GM18867 (cell line): ENCODE measurements at regions not wholly inside any gene's neighbourhood (a gene's known extent, or its start where the extent isn't known, plus 50 kb on each side); places are given as distances from the start of the nearest gene placed in this dataset.

Experiments
- ATAC-seq: cut with Tn5 transposase; IDR thresholded peaks from one replicate; pipeline ENCODE4 v1.9.1; 2021; ENCODE audit warnings: mild to moderate bottlenecking, moderate library complexity; ENCODE audit not compliant: unreplicated experiment

DNA sequence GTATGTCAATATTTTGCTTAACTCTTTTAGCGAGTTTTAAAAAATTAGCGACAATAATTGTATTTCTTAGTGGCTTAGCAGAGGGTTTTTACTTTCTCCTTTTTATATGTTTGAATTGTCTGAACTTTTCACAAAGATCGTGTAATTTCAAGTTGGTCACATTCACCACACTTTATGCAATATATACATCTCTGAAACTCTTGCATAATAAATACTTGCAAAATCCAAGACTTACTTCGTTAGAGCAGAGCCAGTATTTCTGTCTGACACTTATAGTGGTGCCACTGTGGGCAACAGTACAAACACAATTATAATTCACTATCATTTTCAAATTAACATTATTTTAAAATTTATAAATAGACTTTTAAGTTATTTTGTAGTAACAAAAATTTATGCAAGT, 62.0 kb downstream of the SUCNR1 start:
- ATAC-seq, result no peak

DNA sequence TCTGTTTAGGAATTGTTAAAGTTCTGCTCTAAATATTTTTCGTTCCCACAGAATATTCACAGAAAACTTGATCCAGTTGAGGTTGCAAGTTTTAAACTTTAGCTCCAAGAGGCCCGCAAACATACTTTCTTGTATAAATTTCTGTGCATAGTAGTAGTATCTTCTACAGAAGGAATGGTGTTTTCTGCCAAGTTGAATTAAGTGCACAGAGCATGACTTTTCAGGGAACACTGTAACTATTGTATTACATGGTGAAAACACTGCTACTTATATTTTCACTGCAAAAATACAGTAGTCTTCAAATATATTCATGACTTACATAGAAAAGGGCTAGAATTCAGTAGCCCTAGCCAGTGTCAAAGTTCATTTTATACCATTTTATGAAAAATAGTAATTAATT, 67.0 kb downstream of the SUCNR1 start:
- no peak for ATAC-seq

DNA sequence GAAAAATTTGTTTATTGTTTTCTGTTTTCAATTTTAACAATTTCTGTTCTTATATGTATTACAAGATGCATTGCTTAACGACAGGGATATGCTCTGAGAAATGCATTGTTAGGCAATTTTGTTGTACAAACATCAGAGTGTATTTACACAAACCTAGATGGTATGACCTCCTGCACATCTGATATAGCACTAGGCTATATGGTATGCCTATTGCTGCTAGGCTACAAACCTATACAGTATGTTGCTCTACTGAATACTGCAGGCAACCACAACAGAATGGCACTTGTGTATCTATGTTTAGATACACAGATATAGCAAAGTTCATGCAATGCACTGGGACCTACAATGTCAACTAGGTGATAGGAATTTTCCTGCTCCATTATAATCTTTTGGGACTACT, 70.1 kb downstream of the SUCNR1 start:
- no peak for ATAC-seq

DNA sequence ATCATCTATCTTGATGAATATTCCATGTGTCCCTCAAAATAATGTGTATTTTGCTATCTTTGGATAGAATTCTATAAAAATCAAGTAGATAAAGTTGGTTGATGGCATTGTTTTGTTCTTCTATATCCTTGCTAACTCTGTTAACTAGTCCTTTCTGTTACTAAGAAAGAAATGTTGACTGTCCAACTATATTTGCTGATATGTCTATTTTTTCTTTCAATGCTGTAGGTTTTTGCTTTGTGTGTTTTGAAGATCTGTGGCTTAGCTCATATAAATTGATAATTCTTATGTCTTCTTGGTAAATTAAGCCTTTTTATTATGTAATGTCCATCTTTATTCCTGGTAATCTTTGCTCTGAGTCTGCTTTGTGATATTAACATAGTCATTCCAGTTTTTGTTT, 70.9 kb downstream of the SUCNR1 start:
- ATAC-seq, result no peak

DNA sequence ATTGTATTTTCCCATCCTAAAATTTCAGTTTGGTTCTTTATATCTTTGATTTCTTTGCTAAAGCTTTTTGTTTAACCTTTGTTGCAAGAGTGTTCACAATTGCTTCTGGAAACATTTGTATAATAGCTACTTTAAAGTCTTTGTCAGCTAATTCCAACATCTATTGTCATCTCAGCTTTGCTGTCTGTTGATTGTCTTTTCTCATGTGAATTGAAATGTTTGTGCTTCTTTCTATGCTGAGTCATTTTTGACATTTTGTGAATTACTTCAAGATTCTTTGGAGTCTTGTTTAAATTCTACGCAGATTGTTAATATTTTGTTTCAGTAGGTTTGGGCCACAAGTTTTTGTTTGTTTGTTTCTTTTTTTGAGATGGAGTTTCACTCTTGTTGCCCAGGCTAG, 73.2 kb downstream of the SUCNR1 start:
- no peak for ATAC-seq

DNA sequence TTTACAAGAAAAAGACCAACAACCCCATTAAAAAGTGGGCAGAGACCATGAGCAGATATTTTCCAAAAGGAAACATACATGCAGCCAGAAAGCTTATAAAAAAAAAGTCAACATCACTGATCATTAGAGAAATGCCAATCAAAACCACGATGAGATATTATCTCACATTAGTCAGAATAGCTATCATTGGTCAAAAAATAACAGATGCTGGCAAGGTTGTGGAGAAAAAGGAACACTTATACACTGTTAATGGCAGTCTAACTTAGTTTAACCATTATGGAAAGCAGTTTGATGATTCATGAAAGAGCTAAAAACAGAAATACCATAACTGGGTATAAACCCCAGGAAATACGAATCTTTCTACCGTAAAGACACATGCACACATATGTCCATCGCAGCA, 76.3 kb downstream of the SUCNR1 start:
- ATAC-seq, result no peak

DNA sequence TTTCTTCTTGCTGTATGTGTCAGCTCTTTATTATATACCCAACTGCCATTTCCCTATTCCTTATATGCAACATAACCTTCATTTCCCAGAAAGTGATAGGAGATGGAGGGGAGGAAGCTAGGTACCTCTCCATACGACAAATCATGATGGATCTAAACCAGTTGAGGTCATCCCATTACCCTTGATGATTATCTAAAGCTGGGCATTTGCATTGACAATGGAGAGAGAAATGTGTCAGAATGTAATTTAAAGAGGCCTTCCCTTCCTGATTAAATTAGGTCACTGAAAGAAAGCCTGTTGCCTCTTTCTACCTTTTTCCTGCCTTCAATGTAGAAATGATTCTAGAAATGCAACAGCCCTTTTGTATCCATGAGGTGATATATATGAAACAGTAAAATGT, 81.9 kb downstream of the SUCNR1 start:
- ATAC-seq, result no peak

DNA sequence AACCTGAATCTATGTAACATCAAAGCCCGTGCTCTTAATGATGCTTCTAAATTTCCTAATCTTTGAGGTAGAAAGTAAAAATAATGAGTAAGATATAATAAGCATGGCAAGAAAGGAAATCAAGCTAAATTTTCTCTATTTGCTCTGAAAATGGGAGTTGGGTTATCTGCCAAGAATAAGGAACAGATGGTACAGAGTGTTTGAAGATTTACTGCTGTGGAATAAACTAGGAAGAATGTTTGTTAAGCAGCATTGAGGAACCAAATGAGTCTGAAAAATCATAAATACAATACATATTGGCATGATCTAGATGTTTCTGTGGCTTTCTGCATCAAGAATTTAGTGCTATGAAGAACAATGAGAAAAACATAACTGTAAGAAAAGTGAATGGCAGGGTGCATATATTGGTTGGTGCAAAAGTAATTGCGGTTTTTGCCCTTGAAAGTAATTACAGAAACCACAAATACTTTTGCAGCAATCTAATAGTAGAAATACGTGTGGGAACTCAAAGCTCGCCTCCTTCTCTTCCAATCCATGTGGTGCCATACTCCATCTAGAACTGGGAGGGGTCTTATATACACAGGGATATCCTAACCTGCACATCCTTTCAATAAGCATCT, 87.6 kb downstream of the SUCNR1 start:
- ATAC-seq, result no peak

DNA sequence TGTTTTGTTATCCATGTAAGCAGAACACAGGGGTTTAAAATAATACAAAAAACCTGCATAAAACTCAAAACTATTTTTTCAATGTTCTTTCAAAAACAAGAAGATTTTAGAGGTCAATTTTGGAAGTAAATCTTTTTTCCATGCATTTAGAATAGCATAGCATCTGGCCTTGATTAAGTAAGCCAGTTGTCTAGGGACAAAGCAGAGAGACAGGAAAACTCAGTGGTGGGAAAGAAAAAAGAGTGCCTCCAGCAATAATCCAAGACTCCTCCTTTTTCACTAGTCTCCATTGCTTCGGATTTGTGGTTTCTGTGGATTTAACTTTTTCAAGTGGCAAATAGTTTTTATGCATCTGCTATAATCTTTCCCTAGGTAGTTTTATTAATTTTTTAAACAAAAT, 88.9 kb downstream of the SUCNR1 start:
- ATAC-seq, result no peak

DNA sequence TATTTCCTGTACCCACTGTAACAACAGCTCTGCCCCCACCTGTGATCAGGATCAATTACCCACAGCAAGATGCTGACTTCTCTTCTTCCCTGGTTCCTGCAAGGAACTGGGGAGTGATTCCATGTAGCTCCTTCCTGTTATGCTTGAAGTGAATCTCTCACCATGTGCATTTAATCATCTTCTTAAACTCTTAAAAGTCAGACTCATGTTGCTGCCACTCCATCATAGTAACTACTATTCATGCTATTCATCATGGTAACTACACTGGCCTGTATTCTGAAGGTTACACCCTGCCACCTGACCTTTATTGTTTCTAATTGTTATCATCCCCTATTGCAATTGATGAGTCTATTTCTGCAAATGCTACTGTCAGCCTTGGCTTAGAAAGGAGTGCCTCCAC, 89.5 kb downstream of the SUCNR1 start:
- ATAC-seq, result no peak

DNA sequence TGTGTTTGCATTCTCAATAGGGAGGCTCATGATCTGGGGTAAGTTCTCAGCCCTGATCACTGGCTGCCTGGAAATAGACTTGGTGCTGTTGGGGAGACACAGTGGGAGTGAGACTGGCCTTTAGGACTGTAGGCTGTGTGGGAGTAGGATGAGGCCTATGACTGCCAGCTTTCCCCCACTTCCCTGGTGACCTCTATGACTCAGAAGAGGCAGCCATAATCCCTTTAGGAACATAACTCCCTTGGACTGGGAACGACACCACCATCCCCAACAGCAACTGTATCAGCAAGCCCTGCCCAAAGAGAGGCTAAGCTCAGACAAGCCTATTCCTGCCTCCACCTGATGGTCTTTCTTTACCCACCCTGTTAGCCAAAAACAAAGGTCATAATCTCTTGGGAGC, 91.3 kb downstream of the SUCNR1 start:
- no peak for ATAC-seq

DNA sequence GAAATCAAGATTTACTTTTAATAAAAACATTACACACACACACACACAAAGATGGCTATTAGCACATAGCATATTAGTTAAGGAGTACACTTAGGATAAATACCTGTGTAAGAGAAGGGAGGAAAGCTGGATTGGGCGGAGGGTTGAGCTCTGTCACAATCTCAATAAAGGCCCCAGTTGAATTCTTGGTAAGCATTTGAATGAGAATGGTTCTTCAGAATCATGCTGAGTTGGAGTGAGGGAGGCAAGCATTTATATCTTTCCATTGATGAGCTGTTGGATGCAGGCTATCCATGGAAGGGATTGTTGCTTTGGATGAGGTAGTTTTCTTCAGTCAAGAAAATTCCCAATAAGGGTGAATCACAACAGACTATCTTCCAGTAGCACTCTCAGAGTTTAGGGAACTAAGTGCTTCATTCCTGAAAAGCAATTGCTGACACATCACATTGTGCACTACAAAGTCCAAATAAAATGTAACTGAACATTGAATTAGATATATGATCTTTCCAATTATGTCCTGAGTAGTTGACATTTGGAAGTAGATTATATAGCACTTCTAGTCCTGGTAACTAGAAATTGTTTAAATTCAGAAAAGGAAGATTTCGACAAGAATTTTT, 95.7 kb downstream of the SUCNR1 start:
- no peak for ATAC-seq

DNA sequence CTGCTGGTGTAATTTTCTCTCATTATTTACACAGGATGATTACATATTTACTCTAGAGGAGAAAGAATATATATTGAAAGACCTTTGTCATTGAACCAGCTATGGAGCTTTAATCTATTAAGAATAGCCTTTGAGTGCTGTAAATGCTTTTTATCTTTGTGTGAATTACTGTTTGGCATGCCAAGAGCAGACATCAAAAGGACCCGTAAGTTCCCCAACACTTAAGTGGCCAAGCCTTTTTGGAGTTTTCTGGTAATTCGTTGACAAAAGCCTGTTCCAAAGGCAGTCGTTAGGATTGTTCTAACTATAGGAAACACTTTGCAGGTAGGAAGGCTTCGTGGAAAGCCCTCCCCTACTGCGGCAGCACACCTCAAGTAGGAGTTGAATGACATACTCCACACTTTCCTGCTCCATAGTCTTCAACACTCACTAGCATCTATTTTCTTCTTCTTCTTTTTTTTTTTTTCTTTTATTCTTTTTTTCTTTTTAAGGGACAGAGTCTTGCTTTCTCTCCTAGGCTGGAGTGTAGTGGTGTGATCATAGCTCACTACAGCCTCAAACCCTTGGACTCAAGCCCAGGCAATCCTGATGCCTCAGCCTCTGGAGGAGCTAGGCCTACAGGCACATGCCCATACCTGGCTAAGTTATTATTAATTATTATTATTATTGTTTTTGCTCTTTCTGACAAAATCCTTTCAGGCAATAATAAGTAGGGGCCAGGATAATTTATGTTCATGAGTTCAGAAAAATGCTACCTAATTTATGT, 98.6 kb downstream of the SUCNR1 start:
- ATAC-seq, result no peak

DNA sequence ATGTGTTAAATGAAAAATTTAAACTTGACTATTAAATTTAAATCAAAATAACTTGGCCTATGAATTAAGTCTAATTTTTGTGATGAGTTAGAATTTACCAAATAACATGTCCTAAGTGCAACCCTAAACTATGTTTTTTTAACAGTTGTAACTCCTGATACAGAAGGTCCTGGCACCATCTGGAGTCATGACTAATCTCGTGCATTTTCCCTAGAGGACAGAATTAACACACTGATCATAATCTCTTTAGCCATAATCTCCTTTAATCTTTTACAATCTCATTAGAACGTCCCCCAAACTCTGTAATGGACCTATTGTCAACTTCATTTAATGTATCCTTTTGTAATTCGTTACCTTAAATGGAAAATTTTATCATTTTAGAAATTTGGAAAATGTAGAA, 100.6 kb downstream of the SUCNR1 start:
- ATAC-seq, result no peak

DNA sequence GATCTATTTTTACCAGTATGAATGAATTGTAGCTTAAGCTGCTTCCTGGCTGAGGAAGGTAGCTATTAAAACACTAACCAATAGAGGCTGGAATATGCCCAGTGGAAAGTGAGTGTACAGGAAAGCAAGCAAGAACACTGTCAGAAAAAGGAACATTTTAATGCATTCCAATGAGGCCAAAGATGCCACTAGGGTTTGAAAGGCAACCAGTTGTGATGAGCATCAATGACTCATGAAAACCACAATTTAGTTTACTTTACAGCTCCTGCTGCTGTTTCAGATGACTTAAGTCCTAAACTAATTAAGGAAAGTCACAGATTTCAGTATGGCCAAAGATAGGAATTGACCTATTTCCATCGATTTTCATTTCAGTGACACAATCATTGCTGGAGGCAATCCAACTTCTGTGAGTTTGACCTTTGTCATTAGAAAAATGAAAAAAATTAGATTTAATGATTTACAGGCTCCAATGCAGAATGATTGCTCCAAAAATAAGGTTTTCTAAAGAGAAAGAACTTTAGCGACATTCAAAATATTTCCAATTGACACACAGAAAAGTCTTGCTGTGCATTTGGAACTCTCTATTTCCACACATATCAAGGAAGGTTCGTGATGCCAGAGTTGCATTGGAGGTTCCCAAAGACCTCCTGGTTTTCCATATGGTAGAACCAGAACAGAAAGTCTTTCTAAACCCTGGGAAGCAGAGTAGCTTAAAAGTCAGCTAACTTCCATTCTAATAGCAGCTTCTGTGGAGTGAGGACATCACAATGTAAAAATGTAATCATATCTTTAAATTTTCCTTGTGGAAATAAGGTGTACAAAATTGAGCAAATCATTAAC, 103.0 kb downstream of the SUCNR1 start:
- ATAC-seq, result no peak

DNA sequence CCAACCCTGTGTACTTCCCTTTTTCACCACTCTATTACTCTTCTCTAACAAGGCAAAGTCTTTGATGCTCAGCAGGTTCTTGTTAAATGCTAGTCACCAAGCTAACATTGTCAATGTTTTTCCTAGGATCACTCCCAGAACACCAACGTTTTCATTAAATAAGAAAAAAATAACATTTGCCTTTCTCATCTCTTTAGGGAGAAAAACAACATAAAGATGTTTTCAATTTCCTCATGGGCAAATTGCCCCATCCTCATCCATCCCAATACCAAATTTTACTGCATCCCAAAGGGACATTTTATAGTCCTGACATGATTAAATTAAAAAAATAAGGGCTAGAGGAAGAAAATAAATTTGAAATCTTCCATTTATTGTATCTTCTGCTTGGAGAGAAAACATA, 106.5 kb downstream of the SUCNR1 start:
- no peak for ATAC-seq

DNA sequence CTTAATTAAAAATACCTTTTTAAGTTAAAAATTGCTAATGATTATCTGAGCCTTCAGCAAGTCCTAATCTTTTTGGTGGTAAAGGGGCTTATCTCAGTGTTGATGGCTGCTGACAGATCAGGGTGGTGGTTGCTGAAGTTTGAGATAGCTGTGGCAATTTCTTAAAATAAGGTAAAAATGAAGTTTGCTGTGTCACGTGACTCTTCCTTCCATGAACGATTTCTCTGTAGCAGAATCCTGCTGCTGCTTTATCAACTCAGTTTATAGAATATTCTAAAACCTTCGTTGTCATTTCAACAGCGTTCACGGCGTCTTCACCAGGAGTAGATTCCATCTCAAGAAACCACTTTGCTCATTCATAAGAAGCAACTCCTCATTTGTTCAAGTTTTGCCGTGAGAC, 110.1 kb downstream of the SUCNR1 start:
- no peak for ATAC-seq

DNA sequence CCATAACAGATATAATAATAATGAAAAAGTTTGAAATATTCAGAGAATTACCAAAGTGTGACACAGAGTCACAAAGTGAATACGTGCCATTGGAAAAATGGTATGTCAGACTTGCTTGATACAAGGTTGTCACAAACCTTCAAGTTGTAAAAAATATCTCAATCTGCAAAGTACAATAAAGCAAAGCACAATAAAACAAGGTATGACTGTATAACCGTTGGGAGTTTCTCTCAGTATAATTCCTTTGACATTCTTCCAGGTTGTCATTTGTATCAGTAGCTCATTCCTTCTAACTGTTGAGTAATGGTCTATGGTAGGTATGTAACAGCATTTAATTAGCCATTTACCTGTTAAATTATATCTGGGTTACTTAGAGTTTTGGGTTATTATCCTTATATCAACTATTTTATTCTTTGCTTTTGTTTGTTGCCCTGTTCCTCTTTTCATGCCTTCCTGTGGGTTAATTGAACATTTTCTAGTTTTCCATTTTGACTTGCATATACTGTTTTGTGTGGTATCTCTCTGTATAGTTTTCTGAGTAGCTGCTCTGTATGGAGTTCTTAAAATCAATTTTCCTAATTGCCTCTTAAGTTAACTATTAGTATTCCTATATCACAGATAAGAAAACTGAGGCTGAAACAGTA, 112.5 kb downstream of the SUCNR1 start:
- no peak for ATAC-seq

DNA sequence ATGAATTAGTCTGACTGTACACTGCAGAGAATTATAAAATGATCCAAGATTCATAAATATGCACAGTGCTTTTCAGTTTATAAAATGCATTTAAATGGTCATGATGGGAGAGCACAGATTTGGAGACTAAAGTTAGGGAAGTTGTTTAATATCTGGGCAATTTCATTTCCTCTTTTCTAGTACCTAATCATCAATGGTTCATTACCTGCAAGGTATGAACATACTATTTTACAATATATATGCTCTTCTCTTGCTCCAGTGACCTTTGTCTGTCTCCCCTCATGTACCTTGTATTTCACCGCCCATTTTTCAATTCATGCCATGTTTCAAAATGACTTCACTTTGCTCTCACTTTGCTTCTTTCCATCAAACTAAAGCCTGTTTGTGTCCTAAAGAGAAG, 114.5 kb downstream of the SUCNR1 start:
- no peak for ATAC-seq

DNA sequence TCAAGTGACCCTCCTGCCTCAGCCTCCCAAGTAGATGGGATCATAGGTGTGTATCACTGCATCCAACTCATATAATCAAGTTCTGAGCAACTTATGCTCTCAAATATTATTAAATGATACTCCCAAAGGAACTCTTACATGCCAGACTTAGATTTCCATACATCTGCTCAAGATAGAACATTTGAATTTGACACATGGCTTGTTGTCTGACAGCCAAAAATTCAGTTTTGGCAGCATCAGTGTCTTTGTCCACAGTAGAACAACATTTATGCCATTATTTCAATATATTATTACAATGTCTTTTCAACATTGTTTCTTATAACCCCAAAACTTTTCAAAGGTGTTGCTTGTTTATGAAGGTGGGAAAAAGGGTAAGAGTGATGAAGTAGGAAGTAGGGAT, 116.2 kb downstream of the SUCNR1 start:
- ATAC-seq, result no peak
